Left ventricle myocardium inferior (tissue), 1 donor: ENCODE measurements at regions not wholly inside any gene's neighbourhood (a gene's known extent, or its start where the extent isn't known, plus 50 kb on each side); places are given as distances from the start of the nearest gene placed in this dataset.

ENCODE experiments used
- DNase-seq: peaks from one replicate; pipeline ENCODE4 v3.0.0-alpha.2; 2020
- H3K27ac ChIP-seq: fragments of 200-600 bp; replicated peaks from 2 replicates; pipeline ENCODE4 v1.8.0; 2021
- H3K27me3 ChIP-seq: fragments of 200-600 bp; 2 replicates; pipeline ENCODE4 v1.8.0; 2021; ENCODE audit warnings: low read depth
- H3K36me3 ChIP-seq: fragments of 200-600 bp; 2 replicates; pipeline ENCODE4 v1.8.0; 2021
- H3K4me1 ChIP-seq: fragments of 200-600 bp; 2 replicates; pipeline ENCODE4 v1.8.0; 2021
- H3K4me3 ChIP-seq: fragments of 200-600 bp; 2 replicates; pipeline ENCODE4 v1.8.0; 2021; ENCODE audit warnings: mild to moderate bottlenecking, moderate library complexity
- H3K9me3 ChIP-seq: fragments of 200-600 bp; replicated peaks from 2 replicates; pipeline ENCODE4 v1.8.0; 2021
- CTCF ChIP-seq: fragments of 200-600 bp; IDR thresholded peaks from 2 replicates; pipeline ENCODE4 v1.8.0; 2021; ENCODE audit warnings: antibody characterized with exemption, mild to moderate bottlenecking, borderline replicate concordance
- intact Hi-C: fragments of 100-400 bp; cut with micrococcal nuclease; formaldehyde crosslinking; loops from one replicate; pipeline ENCODE4 v1.11.0; 2022
- donor health status: DM: no; HTN: yes; CAD: no; lungs with severe emphysema.

GRCh38 chr14:104374718-104375080 is 204.9 kb upstream of the C14orf180 start:
- Histone ChIP-seq H3K27ac (no peak overlapping the region), H3K27me3 (peaks cover 77% of the 10 kb centered on the region), H3K9me3 (peaks cover 6% of the 10 kb centered on the region), H3K36me3 (no peaks in the 10 kb centered on the region), H3K4me1 (no peaks in the 10 kb centered on the region), H3K4me3 (no peak overlapping the region)
- intact Hi-C loops, result no loop called here
- no peak for TF ChIP-seq CTCF
- DNase-seq, result no peak

GRCh38 chr14:104375551-104376201 is 203.9 kb upstream of the C14orf180 start:
- no peak for TF ChIP-seq CTCF
- H3K9me3 ChIP-seq, result peaks cover 15% of the 10 kb centered on the region
- intact Hi-C loops, result no loop called here
- H3K36me3 ChIP-seq, result no peaks in the 10 kb centered on the region
- peaks cover 77% of the 10 kb centered on the region for H3K27me3 ChIP-seq
- H3K4me1 ChIP-seq, result no peaks in the 10 kb centered on the region
- no peak overlapping the region for H3K27ac ChIP-seq
- H3K4me3 ChIP-seq, result no peak overlapping the region
- DNase-seq, result no peak

- no peak overlapping the region for H3K4me3 ChIP-seq
- no peak for TF ChIP-seq CTCF
- H3K27ac ChIP-seq, result no peak overlapping the region
- H3K36me3 ChIP-seq, result no peaks in the 10 kb centered on the region
- DNase-seq, result no peak
- H3K27me3 ChIP-seq, result peaks cover 73% of the 10 kb centered on the region
- peaks cover 23% of the 10 kb centered on the region for H3K9me3 ChIP-seq
- intact Hi-C loops, result no loop called here
- H3K4me1 ChIP-seq, result no peaks in the 10 kb centered on the region
Measured at GRCh38 chr14:104376202-104377140, 203.1 kb upstream of the C14orf180 start.

- no peak for TF ChIP-seq CTCF
- peaks cover 25% of the 10 kb centered on the region for H3K9me3 ChIP-seq
- DNase-seq, result no peak
- H3K27ac ChIP-seq, result no peak overlapping the region
- no peaks in the 10 kb centered on the region for H3K36me3 ChIP-seq
- intact Hi-C loops, result no loop called here
- H3K27me3 ChIP-seq, result peaks cover 67% of the 10 kb centered on the region
- no peaks in the 10 kb centered on the region for H3K4me1 ChIP-seq
- H3K4me3 ChIP-seq, result no peak overlapping the region
Measured at GRCh38 chr14:104377256-104377655, 202.3 kb upstream of the C14orf180 start.

- no peak overlapping the region for H3K27ac ChIP-seq
- peaks cover 4% of the 10 kb centered on the region for H3K4me1 ChIP-seq
- peaks cover 25% of the 10 kb centered on the region for H3K9me3 ChIP-seq
- H3K27me3 ChIP-seq, result peaks cover 76% of the 10 kb centered on the region
- intact Hi-C loops, result no loop called here
- no peak overlapping the region for H3K4me3 ChIP-seq
- DNase-seq, result no peak
- H3K36me3 ChIP-seq, result no peaks in the 10 kb centered on the region
- TF ChIP-seq CTCF, result no peak
Measured at GRCh38 chr14:104378698-104379113, 200.9 kb upstream of the C14orf180 start.
